ENCODE measurements at regions not wholly inside any gene's neighbourhood (a gene's known extent, or its start where the extent isn't known, plus 50 kb on each side); places are given as distances from the start of the nearest gene placed in this dataset.
"Not testable (repeated sequence)": the region's sequence is repeated elsewhere in the genome, so short reads cannot be mapped to it uniquely, and the experiment has no call there.

GRCh38 chr1:30134466-30135217, 588.7 kb downstream of the MATN1 start:
- Mint-ChIP-seq H3K27me3 (ENCODE audit: low read depth) (peaks cover 37% of the 10 kb centered on the region), H3K36me3 (ENCODE audit: low read depth) (no peaks in the 10 kb centered on the region), H3K4me3 (no peak overlapping the region), H3K9me3 (no peaks in the 10 kb centered on the region), H3K27ac (no peak overlapping the region), H3K4me1 (no peaks in the 10 kb centered on the region)
- no peak for TF ChIP-seq CTCF (IDR thresholded peaks at IDR 0.05; ENCODE audit: unreplicated experiment in 3 of 3)

- Mint-ChIP-seq H3K9me3 (no peaks in the 10 kb centered on the region), H3K4me3 (no peak overlapping the region), H3K36me3 (ENCODE audit: low read depth) (no peaks in the 10 kb centered on the region), H3K27ac (no peak overlapping the region), H3K4me1 (no peaks in the 10 kb centered on the region), H3K27me3 (ENCODE audit: low read depth) (peaks cover 34% of the 10 kb centered on the region)
- TF ChIP-seq CTCF (IDR thresholded peaks at IDR 0.05; ENCODE audit: unreplicated experiment in 3 of 3) = no peak
These were observed 589.9 kb downstream of the MATN1 start for GRCh38 chr1:30133414-30134055.

GRCh38 chr1:30132602-30133286, 590.6 kb downstream of the MATN1 start:
- Mint-ChIP-seq H3K4me3 (no peak overlapping the region), H3K9me3 (no peaks in the 10 kb centered on the region), H3K4me1 (no peaks in the 10 kb centered on the region), H3K36me3 (ENCODE audit: low read depth) (no peaks in the 10 kb centered on the region), H3K27me3 (ENCODE audit: low read depth) (peaks cover 32% of the 10 kb centered on the region), H3K27ac (no peak overlapping the region)
- TF ChIP-seq CTCF (IDR thresholded peaks at IDR 0.05; ENCODE audit: unreplicated experiment in 3 of 3) = no peak

- H3K9me3 Mint-ChIP-seq; H3K4me3 Mint-ChIP-seq; H3K36me3 Mint-ChIP-seq (ENCODE audit: low read depth); H3K27ac Mint-ChIP-seq: not testable (repeated sequence)
- H3K4me1 Mint-ChIP-seq = peaks cover 14% of the 10 kb centered on the region
- peaks cover 26% of the 10 kb centered on the region for H3K27me3 Mint-ChIP-seq (ENCODE audit: low read depth)
These were observed 592.8 kb downstream of the MATN1 start for GRCh38 chr1:30130566-30130965.

GRCh38 chr1:30130099-30130498, 593.3 kb downstream of the MATN1 start:
- no peaks in the 10 kb centered on the region for H3K9me3 Mint-ChIP-seq
- TF ChIP-seq CTCF (IDR thresholded peaks at IDR 0.05; ENCODE audit: unreplicated experiment in 3 of 3) = no peak

GRCh38 chr1:30129421-30130055, 593.8 kb downstream of the MATN1 start:
- Mint-ChIP-seq H3K9me3 (no peaks in the 10 kb centered on the region), H3K36me3 (ENCODE audit: low read depth) (no peaks in the 10 kb centered on the region), H3K4me1 (peaks cover 15% of the 10 kb centered on the region), H3K27ac (no peak overlapping the region), H3K4me3 (no peak overlapping the region), H3K27me3 (ENCODE audit: low read depth) (peaks cover 22% of the 10 kb centered on the region)
- TF ChIP-seq CTCF (IDR thresholded peaks at IDR 0.05; ENCODE audit: unreplicated experiment in 3 of 3) = no peak

More at GRCh38 chr1:30130099-30130498, 593.3 kb downstream of the MATN1 start:
- no peak overlapping the region for H3K4me3 Mint-ChIP-seq
- H3K27me3 Mint-ChIP-seq (ENCODE audit: low read depth) = peaks cover 24% of the 10 kb centered on the region
- H3K27ac Mint-ChIP-seq = no peak overlapping the region
- peaks cover 15% of the 10 kb centered on the region for H3K4me1 Mint-ChIP-seq
- H3K36me3 Mint-ChIP-seq (ENCODE audit: low read depth) = no peaks in the 10 kb centered on the region
